GM19240 (cell line): ENCODE measurements at regions not wholly inside any gene's neighbourhood (a gene's known extent, or its start where the extent isn't known, plus 50 kb on each side); places are given as distances from the start of the nearest gene placed in this dataset.
"Not testable (repeated sequence)": the region's sequence is repeated elsewhere in the genome, so short reads cannot be mapped to it uniquely, and the experiment has no call there.

Source experiments
- DNase-seq: peaks from one replicate; pipeline ENCODE4 v3.0.0; 2011; ENCODE audit warnings: low spot score; ENCODE audit not compliant: insufficient read length

DNA sequence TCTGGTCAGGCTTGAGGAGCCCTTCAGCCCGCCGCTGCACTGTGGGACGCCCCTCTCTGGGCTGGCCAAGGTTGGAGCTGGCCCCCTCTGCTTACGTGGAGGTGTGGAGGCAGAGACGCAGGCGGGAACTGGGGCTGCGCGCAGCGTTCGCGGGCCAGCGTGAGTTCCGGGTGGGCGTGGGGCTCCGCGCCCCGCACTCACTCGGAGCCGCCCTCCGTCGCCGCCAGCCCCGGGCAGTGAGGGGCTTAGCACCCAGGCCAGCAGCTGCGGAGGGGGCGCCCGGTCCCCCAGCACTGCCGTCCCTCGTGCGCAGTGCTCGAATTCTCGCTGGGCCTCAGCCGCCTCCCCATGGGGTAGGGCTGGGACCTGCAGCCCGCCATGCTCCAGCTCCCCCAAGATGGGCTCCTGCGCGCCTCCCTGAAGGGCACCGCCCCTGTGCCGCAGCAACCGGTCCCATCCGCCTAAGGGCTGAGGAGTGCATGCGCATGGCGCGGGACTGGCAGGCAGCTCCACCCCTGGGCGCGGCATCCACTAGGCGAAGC is 695.9 kb downstream of the EPHA7 start:
- DNase-seq = no peak

DNA sequence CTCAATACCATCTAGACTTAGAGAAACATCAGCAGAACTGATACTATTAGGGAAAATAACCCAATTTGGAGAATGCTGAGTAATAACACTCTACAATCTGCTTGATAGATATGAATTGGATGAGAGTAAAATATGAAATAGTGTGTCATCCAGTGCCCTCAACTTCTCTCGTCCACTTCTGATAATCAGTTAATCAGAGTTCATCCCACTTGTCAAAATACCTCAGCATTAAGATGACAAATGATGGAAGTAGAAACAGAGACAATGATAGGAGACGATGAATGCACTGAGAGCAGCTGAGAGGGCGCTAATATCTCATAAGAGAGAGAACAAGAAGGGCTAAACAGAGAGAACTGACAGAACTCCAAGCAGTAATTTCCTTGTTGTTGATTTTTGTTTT is 699.6 kb downstream of the EPHA7 start:
- no peak for DNase-seq

DNA sequence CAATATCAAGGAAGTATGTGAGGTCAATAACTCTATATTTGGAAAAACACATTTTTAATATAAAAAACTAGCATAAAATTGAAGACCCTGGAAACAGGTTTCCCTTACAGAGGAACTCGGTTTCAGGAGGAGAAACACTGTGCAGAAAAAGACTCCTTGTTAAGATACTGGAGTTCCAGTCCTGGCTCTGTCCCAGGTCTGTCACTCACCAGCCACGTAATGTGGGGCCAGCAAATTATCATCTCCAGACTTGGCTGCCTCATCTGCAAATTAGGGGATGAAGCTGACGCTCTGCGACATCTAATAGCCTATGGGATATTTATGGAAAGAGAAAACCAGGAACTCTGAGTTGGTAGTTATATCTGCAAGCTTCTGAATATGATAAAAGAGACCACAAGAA is 702.7 kb downstream of the EPHA7 start:
- DNase-seq = no peak

DNA sequence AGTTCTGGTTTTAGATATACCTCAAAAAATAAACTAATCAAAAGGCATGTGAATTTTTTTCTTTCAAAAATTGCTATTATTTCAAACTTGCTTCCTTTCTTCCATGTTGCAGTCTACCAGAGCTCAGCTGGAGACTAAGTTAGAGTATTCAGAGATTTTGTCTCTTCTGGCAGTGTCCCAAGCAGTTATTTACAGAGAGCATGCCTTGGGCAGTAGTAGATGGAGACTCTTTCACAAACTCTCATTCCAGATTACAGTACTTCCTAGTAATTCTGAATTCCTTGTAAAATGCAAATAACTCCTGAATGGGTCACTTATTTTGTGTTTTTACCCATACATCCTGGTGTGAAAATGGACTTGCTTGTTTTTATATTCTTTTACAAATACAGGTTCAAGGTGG is 703.4 kb downstream of the EPHA7 start:
- DNase-seq = no peak

DNA sequence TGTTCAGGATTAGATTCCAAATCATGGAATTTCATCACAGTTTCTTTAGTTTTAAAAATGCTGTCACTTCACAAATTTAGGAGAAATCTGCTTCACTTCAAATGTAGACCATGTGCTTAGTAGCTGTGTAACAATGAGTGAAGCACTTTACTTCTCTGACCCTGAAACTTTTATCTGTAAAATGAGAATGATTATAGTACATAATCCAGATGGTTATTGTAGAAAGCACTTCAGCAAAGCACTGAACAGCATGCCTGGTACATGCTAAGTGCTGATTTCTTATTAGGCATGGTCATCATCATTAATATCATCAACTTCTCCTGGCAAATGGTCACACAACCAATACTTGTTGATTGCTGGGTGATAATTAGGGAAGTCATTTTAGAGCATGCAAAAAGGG is 705.0 kb downstream of the EPHA7 start:
- no peak for DNase-seq

DNA sequence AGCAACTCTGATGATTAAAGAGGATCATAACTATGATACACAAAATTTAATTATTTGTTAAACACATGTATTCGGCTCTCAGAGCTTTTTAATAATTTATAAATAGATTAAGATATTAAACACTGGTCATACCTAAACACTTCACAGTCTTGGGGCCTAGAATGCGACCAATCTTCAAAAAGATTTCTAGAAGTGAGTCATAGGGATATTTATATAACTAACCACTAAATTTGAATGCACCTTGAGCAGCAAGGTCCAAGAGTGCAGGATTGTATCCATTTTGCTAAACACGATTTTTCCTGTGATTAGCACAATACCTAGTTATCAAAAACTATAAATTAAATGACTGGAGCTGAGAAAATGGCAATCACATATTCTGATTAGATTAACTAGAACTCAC is 709.3 kb downstream of the EPHA7 start:
- DNase-seq = no peak

DNA sequence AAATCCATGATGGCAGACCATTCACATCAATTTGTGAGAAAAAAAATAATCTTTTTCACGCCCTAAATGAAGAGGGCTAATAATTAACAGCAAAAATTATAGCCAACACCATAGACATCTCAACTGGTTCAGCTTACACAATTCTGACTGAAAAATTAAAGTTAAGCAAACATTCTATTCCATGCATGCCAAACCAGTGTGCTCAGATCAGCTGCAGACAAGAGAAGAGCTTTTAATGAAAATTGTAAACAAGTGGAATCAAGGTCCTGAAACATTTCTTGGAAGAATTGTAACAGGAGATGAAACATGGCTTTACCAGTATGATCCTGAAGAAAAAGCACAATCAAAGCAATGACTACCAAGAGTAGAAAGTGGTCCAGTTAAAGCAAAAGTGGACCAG is 710.4 kb downstream of the EPHA7 start:
- DNase-seq = no peak

DNA sequence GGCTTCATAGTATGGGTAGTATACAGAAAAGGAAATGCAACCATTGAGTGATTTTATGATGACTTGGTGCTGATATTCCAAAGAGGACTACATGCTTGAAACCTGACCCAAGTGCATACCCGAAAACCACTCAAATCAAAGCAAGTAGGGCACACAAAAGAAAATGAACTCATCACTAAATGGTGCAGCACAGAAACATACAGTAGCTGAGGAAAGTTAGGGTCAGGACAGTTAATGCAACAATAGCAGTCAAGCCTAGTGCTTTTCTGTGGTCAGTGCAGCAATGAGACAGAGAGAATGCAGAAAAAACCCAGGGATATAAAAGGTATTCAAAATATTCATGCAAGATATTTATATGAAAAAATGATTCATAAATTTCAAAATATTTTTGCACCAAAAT is 711.1 kb downstream of the EPHA7 start:
- DNase-seq = no peak

DNA sequence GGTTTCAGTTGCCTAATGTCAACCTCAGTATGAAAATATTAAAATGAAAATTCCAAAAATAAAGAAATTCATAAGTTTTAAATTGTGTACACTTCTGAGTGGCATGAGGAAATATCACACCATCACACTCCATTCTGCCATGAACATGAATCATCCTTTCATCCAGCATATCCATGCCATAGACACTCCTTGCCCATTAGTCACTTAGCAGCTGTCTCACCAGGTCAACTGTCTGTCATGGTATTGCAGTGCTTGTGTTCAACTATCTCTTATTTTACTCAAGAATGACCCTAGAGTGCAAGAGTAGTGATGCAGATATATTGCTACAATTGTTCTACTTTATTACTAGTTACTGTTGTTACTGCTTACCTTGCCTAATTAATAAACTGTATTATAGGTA is 712.4 kb downstream of the EPHA7 start:
- DNase-seq = no peak

DNA sequence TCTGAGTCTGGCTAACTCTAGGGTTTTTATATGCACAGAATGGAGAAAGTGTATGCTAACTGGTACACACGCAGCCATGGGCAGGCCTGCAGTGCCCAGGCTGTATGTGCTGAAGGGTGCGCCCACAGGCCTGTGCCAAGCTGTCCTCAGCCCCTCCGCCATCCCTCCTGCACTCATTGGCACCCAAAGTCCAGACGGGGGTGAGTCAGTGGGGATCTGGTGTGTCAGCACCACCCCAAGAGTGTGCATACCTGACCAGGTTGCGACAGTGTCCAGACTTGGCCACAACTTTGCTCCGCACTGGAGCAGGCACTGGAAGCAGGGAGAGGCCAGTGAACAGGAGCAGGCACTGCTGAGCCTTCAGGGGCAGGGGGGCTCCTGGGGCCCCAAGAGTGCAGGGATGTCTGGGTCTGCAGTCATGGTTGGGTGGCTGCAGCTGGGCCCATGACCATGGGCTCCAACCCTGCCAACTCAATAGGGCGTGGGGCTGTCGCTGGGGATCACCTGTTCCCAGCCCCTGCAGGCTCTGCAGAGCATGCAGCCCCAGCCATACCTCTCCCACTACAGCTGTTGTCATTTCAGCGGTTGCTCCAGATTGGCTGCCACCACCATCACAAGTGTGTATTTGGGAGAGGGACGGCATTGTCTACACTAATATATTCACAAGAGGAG is 717.8 kb downstream of the EPHA7 start:
- DNase-seq = no peak

DNA sequence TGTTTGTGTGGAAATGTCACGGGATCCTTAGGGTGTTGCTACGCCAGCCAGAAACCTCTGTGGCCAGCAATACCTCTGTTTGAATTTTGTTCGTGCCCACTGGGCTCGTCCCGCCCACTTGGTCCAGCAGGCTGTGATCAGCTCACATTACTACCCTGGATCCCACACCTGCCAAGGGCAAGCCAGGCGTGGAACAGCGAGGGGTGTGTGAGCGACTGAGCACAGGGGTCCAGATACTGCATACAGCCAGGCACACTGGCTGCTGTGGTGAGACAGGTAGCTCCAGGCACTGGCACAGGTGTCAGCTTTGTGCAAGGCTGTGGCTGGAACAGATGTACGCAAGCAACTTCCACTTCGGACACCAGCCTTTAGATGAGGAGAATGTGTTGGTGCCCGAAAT is 718.9 kb downstream of the EPHA7 start:
- no peak for DNase-seq

DNA sequence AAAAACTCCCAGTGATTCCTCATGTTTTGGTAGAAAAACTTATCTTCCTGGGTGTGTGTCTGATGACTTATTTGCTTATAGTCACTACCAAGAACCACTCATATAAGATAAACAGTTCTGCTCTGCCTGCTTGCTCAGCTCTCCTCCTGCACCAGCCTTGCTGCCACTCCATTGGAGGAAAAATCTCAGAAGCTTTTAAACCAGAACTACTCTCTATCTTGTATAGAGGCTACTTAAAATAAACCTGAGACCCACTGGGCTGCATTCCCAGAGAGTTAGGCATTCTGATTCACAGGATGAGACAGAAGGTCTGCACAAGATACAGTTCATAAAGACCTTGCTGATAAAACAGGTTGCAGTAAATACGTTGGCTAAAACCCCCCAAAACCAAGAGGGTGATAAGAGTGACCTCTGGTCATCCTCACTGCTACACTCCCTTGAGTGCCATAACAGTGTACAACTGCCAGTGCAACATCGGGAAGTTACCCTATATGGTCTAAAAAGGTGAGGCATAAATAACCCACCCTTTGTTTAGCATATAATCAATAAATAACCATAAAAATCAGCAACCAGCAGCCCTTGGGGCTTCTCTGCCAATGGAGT is 728.3 kb downstream of the EPHA7 start:
- no peak for DNase-seq

DNA sequence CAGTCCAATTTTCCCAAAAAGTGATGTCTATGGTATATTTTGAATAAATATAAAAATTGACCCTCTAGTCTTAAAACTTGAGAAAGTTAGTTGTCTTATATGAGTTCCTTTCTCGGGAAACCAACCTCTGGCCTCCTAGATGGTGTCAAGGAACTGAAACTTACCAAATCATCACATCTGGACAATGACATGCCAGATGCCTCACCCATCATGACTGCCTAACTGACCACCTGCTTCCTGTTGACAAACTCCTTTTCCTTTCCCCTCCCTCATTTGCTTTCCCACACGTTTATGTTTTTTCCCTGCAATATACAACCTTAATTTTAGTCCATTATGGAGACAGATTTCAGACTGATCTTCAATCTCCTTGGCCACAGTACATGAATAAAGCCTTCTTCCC is 731.0 kb downstream of the EPHA7 start:
- no peak for DNase-seq

DNA sequence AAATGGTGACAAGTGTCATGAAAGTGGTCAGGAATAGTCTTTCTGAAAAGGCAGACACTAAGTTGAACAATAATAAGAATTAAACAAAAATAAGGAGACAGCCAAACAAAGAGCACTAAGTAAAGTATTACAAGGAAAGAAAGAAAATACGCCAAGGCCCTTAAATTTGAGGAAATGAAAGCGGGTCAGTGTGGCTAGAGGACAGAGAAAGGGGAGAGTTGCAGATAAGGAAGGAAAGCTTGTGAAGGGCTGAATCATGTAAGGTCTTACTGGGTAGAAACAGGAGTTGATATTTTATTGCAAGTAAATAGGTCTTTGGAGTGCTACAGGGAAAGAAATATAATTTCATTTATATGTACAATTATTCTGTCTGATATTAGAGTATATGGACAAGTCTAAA is 732.1 kb downstream of the EPHA7 start:
- DNase-seq = no peak

DNA sequence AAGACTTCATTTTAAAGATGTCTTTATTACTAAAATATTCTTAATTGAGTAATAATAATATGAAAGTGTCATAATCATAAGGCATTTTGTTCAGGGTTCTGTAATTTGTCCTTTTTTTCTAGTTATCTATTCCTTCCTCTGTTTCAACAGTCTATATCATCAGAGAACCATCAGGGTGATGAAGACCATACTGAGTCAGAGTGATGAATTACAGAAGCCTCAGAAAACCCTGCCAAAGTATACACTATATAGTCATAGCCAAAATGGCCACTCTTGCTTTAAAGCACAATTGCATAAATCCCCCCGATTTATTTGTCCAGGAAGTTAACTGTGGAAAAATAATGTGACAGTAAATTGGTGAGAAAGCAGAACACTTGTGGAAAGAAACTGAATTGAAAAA is 735.0 kb downstream of the EPHA7 start:
- DNase-seq = no peak

DNA sequence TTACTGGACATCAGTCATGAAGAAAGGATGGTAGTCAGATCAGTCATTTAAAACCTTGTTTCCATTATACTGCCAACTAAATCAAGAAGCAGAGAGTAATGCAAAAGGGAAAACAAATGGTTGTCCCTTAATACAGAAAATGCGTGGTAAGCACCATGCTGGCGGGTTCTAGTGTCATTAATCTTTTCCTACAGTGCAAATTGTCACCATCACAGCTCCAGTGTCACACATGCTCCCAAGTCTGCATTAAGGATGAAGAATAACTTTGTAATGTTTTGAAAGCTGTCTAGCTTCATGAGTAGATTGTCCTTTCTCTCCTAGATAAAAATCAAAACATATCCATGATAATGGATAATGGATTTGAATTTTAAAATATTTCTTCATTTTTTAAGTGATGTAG is 735.6 kb downstream of the EPHA7 start:
- no peak for DNase-seq

DNA sequence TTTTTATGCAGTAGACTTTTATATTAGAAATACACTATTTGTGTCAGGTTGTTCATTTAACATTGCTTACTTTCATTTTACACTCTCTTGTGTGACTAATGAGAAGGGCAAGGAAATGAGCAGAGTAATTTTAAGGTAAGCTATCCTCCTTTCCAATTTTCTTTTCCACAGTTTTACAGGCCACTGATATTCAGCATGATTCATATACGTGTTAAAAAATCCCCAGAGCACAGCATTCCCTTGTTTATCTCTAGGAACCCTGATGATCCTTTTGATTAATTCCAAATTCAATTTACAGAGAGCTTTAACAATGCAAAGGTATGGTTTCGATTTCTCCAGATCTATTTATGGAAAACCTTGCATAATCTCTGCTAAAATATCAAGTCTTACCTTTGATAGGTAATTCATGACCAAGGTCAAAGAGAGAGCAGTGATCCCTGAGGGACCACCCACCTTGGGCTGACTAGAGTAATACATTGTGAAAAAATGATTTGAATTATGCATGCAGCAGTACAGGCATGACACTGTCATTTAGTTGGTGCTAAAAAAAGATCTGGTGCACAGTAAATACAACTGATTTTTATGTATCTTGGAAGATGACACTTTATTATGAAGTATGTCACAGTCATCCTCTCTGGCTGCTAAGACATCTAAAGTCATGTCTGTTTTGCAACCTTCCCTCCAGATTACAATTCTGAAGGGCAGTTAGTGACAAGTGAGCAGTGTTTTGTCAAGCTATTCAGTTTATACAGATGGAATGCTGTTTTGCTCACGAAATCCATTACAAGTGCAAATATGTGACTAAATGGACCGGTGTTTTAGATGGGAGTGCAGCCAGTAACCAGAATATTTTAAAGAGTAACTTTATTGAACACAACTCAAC is 736.6 kb downstream of the EPHA7 start:
- DNase-seq = no peak

DNA sequence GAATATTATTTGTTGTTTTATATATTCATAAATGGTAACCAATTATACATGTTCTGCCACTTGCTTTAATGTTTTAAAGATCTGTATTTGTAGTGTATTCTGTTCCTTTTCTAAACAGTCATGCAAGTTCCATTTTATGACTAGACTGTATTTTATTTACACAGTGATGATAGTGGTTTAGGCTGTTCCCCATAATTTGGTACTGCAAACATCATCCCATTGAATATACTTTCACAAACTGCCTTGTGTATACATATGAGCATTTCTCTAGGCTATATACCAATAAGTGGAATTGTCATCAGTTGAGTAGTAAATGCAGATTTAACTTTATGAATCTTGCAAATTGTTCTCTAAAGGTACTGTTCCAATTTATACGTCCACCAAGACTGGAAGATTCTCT is 738.0 kb downstream of the EPHA7 start:
- DNase-seq = no peak

DNA sequence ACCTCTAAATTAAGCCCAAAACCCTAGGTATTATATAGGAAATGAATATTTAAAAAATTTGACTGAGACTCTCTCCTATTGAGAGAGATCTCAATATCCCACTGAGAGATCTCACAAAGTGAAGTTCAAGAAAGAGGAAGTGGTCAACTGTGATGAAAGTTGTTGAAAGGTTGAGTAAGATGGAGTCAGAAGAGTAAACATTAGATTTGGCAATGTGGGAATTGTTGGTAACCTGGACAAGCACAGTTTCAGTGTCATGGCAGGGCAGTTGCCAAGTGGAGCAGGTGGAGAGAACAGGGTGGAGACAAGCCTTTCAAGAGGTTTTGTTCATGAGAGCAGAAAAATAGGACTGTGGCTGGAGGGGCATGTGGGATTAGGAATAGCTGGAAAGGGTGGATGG is 747.9 kb downstream of the EPHA7 start:
- not testable (repeated sequence) for DNase-seq

DNA sequence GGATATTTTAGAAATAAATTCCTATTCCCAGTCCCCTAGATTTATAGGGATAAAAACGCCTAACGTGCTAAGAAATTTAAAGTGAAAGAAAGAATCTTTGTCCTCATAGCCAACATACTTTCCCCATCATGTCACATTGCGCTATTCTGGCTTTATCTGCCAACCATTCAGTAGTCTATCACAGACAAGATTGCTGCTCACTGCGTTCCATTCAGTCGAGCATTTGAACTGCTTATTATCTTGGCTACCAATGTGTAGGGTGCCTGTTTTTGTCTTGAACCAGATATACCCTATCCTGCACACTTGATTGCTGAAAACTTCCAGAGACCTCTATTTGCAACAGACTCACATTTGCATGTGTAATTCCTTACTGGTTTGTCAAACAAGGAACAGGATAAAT is 751.5 kb downstream of the EPHA7 start:
- DNase-seq = no peak

DNA sequence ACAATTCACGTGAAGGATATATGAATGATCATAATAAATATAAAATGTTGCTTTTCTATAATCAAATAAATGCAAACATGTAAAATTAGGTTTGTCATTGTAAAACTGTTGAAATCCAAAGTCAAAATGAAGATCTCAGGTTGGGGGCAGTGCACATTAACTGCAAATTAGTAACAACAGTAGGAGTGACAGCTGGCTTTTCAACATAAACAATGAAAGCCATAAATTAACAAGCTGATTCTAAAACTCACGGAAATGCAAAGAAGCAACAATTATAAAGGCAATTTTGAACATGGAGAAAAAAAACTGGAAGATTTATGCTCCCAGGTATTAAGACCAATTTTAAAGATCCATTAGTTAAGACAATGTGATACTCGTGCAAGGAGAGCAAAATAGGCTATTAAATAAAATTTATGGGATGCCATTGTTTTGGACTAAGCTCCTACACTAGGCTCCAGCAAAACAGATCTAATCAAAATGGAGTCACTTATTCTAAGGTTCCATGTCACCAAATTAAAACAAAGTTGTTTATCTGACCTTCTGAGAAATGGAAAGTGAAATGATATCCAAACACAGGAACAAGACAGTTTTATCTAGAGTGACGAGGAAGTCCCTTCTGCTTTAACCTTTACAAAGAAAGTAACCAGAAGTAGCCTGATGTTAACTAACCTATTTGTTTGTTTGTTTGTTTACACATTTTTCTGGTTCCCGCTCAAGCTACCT is 770.8 kb downstream of the EPHA7 start:
- no peak for DNase-seq

DNA sequence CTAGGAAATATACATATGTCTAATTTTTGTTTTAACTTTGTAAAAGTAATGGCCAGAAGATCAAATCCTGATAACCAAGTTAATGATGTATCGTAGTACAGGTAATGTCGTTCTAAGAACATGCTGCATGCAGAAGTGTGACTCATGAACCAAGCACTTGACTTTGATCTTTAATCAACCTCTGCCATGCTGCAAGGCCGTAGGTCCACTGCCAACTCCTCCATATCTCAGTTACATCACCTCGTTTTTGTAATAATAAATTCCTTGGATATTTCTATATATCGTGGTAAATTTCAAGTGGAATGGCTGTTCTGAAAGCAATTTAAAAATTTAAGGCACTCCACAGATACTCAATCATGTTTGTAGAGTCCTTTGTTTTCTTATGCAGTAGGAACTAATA is 771.7 kb downstream of the EPHA7 start:
- no peak for DNase-seq
